GM12801 (cell line): ENCODE measurements at regions not wholly inside any gene's neighbourhood (a gene's known extent, or its start where the extent isn't known, plus 50 kb on each side); places are given as distances from the start of the nearest gene placed in this dataset.

ENCODE experiments used
- CTCF ChIP-seq: IDR thresholded peaks from one replicate; pipeline ENCODE4 v1.5.1; 2011; ENCODE audit warnings: control low read depth; ENCODE audit not compliant: insufficient read length; ENCODE audit errors: extremely low read depth

DNA sequence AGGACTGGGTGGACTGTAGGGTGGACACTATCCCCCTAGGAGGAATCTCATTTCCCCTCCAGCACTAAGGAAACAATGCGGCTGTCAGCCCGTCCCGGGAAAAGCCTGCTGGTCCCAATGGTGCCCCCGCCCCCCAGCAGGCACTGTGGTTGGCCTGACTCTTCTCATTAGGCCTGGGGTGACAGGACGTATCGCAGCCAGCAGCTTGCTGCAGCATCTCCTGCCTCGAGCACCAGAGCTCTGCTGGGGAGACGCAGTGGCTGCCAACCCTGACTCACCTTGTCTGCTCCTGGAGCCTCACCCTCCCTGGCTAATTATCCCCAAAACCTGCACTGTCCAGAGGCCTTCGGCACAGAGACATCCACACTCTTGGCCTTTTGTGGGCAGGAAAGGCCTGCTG is 115.1 kb upstream of the GJB5 start:
- no peak for TF ChIP-seq CTCF

DNA sequence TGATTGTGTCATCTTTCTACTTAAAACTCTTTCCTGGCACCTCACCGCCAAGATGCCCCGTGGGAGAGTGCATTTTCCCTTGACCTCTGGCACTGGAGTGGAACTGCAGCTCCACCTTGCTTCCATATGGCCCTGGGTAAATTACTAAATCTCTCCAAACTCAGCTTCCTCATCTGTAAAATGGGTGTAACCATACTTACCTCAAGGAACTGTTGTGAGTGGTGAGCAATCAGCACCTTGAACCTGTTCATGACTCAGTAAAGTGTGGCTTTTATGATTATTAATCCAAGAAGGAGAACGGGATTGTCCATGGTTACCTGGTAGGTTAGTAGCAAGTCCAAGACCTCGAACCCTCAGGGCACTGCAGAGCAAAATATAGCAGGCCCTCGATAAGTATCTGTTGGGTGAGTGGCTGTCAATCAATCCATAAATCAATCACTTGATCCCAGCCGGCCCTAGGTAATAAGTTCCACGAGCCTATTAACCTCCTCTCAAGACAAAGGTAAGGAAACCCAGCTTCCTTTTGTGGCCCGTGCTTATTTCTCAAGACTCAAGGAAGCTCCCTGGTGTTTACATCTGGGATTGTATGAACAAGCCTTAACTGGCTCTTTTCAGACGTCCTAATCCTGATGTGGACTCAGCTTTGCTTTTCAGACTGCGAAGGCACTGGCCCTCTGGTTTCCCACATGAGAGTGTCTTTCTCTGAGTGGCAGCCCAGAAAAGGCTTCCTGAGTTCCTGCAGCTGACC is 114.0 kb upstream of the GJB5 start:
- TF ChIP-seq CTCF: no peak

GRCh38 chr1:34642679-34643078 is 112.2 kb upstream of the GJB5 start:
- TF ChIP-seq CTCF: no peak

DNA sequence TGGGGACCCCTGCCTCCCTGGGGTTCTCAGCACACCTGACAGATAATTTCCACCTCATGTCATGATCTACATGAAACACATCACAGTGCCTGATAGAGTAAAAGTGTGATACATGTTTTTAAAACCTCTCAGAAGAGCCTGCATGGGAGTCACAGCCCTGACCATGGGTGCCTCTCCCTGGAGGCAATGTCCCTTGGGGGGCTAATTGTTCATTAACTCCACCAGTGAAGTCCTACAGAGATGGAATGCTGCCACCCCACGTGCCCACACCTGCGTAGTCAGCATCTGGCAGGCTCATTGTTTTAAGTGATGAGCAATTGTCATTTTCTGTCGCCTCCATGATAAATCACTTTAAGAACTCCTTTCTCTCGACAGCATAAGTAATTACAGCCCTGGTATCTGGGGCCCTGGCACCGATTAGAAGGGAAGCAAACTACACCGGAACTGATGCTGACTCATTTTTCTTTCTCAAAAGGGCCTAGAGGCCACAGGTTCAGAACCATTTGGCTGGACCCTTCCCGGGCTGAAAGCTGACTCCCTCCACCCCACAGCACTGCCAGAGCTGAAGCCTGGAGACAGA is 109.6 kb upstream of the GJB5 start:
- no peak for TF ChIP-seq CTCF

DNA sequence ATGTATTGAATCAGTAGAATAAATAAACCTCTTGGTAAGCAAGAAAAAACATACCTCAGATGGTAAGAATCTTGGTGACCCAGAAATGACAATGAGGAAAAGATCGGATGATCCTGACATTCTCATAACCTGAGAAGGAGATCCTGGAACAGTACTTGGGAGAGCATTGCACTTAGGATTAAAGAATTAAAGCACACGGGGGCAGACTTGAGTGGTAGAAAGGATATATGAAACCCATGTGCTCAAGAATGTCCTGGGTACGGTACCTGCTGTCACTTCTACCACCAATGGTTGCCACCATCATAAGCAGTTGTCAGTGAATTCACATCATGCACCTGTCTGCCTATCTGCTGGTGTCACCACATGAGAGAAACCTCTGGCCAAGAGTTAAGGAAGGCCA is 108.9 kb upstream of the GJB5 start:
- TF ChIP-seq CTCF: no peak

DNA sequence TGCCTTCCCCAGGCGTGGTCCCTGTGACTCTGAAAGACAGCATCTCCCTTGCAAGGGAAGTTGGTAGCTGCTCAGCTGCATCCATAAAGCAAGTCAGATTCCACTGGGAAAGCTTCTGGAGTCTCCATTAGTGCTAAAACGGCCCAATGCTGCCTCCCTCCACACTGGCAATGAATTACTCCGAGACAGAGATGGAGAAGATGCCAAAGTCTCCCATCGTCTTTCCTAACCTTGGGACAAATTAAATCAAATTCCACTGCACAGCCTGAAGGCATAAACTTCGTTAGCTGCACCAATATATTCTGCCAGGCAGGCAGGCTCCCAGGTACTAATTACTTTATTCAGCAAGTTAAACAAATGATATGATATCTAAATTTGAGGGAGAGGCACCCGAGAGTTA is 106.3 kb upstream of the GJB5 start:
- no peak for TF ChIP-seq CTCF

GRCh38 chr1:34650090-34650489 is 104.8 kb upstream of the GJB5 start:
- TF ChIP-seq CTCF: no peak

- no peak for TF ChIP-seq CTCF
These were observed 104.0 kb upstream of the GJB5 start for GRCh38 chr1:34650800-34651199.
